GM23248 (cell line): ENCODE measurements at regions not wholly inside any gene's neighbourhood (a gene's known extent, or its start where the extent isn't known, plus 50 kb on each side); places are given as distances from the start of the nearest gene placed in this dataset.

Source experiments
- EZH2 ChIP-seq: fragments of 200-600 bp; sonication (generic); IDR thresholded peaks from 2 replicates; pipeline ENCODE4 v1.6.1; 2018; ENCODE audit warnings: antibody characterized with exemption, mild to moderate bottlenecking; ENCODE audit not compliant: insufficient read depth, poor library complexity, severe bottlenecking
- EZH2phosphoT487 ChIP-seq: fragments of 200-600 bp; sonication (generic); IDR thresholded peaks from 2 replicates; pipeline ENCODE4 v1.6.1; 2018; ENCODE audit warnings: antibody characterized with exemption, moderate library complexity, mild to moderate bottlenecking, low read depth; ENCODE audit not compliant: insufficient read depth

- TF ChIP-seq EZH2 = no peak
- TF ChIP-seq EZH2phosphoT487 = no peak
Measured at GRCh38 chrX:52262195-52262546, 77.5 kb downstream of the MAGED4 start.
